NCI-H128 (cell line): ENCODE measurements at regions not wholly inside any gene's neighbourhood (a gene's known extent, or its start where the extent isn't known, plus 50 kb on each side); places are given as distances from the start of the nearest gene placed in this dataset.

Experiments used
- DNase-seq: peaks from one replicate; lab custom pipeline; 2025; ENCODE audit not compliant: unreplicated experiment; lab: John Stamatoyannopoulos, UW

- no peak for DNase-seq
Measured at GRCh38 chr7:39883812-39884390, 66.2 kb upstream of the CDK13 start.

DNA sequence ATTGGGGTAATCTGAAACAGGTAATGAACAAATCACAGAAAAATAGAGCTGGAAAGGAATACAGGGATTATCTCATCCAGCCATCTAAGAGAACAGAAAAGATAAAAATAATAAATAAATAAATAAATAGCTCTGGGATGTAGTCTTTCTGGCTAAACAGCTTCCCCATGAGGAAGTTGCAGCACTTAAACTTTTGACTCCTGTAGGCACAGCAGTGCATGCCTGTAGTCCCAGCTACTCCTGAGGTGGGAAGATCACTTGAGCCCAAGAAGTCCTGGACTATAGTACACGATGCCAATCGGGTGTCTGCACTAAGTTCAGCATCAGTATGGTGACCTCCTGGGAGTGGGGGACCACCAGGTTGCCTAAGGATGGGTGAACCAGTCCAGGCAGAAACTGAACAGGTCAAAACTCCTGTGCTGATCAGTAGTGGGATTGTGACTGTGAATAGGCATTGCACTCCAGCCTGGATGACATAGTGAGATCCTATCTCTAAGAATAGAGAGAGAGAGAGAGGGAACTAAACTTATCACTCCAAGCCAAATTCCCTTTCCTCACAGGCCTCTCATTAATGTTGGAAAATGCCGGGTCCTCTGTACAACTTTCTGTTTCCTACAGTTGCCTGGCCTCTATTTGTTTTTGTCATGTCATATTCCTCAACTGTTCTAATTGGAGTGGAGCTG lies 61.7 kb upstream of the CDK13 start:
- DNase-seq, result no peak

- no peak for DNase-seq
Measured at GRCh38 chr7:39890411-39890810, 59.6 kb upstream of the CDK13 start.

GRCh38 chr7:39891894-39892293 lies 58.2 kb upstream of the CDK13 start:
- no peak for DNase-seq

DNA sequence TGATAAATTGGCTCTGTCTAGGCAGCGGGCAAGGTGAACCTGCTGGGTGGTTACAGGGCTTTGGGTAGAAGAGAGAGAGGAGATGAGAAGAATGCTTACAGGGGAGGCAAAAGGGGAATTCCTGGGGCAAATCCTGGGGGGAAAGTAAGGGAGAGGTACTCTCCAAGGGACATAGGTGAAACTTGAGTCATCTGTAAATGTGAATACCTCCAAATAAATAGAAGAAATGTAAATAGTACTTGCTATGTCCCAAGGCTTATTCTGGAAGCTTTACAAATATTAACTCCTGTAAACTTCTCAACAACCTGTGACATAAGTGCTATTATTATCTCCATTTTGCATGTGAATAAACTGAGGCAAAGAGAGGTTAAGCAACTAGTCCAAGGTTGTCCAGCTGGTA lies 57.7 kb upstream of the CDK13 start:
- no peak for DNase-seq

GRCh38 chr7:39894904-39895303 lies 55.2 kb upstream of the CDK13 start:
- DNase-seq, result no peak

DNA sequence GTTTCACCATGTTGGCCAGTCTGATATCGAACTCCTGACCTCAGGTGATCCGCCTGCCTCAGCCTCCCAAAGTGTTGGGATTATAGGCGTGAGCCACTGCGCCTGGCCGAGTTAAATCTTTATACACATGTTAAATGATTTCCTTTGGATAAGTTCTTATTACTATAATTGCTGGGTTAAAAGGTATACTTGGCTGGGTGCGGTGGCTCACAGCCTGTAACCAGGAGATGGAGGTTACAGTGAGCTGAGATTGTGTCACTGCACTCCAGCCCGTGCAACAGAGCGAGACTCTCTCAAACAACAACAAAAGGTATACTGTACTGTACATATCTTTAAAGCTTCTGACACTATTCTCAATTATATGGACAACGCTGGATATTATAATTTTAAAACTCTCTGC lies 53.2 kb upstream of the CDK13 start:
- no peak for DNase-seq

DNA sequence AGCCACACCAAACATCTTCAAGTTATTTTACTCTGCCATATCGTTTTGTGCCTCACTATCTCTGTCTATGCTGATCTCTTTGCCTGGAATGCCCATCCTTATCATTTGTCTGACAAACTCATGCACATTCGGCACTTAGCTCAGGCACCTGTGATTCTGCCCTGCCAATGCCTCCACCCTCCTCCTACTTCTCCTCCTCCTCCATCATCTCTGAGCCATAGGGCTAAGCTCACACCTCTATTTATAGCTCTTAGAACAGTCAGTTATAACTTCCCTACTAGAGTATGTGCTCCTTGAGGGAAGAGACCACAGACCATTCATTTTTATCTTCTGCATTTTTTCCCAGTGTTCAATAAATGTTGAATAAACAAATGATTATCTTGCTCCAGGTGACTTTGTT lies 51.2 kb upstream of the CDK13 start:
- DNase-seq, result no peak
